ENCODE measurements at regions not wholly inside any gene's neighbourhood (a gene's known extent, or its start where the extent isn't known, plus 50 kb on each side); places are given as distances from the start of the nearest gene placed in this dataset.

DNA sequence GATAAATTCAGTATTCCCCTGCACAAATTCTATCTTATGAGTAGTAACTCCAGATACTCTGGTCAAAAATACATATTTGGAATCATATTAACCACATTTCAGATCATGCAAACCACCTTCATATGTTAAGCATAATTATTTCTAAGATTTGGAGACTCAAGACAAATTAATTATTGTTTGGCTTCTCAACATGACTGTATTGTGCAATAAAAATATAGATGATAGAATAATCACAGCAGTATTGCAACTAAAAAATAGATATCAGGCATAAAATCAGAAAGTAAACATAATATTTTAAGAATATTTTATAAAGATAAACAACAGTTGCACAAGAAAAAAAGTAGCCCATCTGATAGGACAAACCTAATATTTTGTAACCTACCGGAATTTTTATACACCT, 1767.6 kb upstream of the NUDT12 start:
- Histone ChIP-seq H3K9ac (ENCODE audit: low read length) (no peak overlapping the region), H4K20me1 (ENCODE audit: insufficient read depth) (no peaks in the 10 kb centered on the region), H3K36me3 (ENCODE audit: control insufficient read depth in 1 of 2, insufficient read depth in 2 of 2, low read length in 2 of 2) (no peaks in the 10 kb centered on the region), H3K27me3 (ENCODE audit: insufficient read depth, low read length) (no peaks in the 10 kb centered on the region), H3K4me3 (replicated peaks in 1 of 2; ENCODE audit: low read depth in 1 of 2, low read length in 2 of 2) (no peak overlapping the region), H3K79me2 (ENCODE audit: insufficient read depth, low read length) (no peaks in the 10 kb centered on the region), H3K4me2 (ENCODE audit: low read length) (no peak overlapping the region), H3K27ac (ENCODE audit: low read depth, low read length) (no peak overlapping the region), H2AFZ (ENCODE audit: low read depth, low read length, poor library complexity, severe bottlenecking) (no peak overlapping the region), H3K4me1 (ENCODE audit: control insufficient read depth in 1 of 2, insufficient read depth in 2 of 2, low read length in 2 of 2) (no peaks in the 10 kb centered on the region), H3K9me2 (ENCODE audit: insufficient read depth) (no peaks in the 10 kb centered on the region), H3K9me3 (ENCODE audit: control insufficient read depth in 1 of 2, insufficient read depth in 1 of 2, low read depth in 1 of 2, low read length in 2 of 2) (no peaks in the 10 kb centered on the region)
- TF ChIP-seq, protein P1, sequence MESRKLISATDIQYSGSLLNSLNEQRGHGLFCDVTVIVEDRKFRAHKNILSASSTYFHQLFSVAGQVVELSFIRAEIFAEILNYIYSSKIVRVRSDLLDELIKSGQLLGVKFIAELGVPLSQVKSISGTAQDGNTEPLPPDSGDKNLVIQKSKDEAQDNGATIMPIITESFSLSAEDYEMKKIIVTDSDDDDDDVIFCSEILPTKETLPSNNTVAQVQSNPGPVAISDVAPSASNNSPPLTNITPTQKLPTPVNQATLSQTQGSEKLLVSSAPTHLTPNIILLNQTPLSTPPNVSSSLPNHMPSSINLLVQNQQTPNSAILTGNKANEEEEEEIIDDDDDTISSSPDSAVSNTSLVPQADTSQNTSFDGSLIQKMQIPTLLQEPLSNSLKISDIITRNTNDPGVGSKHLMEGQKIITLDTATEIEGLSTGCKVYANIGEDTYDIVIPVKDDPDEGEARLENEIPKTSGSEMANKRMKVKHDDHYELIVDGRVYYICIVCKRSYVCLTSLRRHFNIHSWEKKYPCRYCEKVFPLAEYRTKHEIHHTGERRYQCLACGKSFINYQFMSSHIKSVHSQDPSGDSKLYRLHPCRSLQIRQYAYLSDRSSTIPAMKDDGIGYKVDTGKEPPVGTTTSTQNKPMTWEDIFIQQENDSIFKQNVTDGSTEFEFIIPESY (IDR thresholded peaks at IDR 0.05; ENCODE audit: extremely low read depth, insufficient replicate concordance, low read length): no peak
- TF ChIP-seq, protein P2, sequence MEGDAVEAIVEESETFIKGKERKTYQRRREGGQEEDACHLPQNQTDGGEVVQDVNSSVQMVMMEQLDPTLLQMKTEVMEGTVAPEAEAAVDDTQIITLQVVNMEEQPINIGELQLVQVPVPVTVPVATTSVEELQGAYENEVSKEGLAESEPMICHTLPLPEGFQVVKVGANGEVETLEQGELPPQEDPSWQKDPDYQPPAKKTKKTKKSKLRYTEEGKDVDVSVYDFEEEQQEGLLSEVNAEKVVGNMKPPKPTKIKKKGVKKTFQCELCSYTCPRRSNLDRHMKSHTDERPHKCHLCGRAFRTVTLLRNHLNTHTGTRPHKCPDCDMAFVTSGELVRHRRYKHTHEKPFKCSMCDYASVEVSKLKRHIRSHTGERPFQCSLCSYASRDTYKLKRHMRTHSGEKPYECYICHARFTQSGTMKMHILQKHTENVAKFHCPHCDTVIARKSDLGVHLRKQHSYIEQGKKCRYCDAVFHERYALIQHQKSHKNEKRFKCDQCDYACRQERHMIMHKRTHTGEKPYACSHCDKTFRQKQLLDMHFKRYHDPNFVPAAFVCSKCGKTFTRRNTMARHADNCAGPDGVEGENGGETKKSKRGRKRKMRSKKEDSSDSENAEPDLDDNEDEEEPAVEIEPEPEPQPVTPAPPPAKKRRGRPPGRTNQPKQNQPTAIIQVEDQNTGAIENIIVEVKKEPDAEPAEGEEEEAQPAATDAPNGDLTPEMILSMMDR (IDR thresholded peaks at IDR 0.05 in 2 of 3, conservative IDR thresholded peaks at IDR 0.05 in 1 of 3; ENCODE audit: borderline replicate concordance in 1 of 3, insufficient read depth in 1 of 3, low read depth in 2 of 3, low read length in 2 of 3): no peak
- TF ChIP-seq, protein P3, sequence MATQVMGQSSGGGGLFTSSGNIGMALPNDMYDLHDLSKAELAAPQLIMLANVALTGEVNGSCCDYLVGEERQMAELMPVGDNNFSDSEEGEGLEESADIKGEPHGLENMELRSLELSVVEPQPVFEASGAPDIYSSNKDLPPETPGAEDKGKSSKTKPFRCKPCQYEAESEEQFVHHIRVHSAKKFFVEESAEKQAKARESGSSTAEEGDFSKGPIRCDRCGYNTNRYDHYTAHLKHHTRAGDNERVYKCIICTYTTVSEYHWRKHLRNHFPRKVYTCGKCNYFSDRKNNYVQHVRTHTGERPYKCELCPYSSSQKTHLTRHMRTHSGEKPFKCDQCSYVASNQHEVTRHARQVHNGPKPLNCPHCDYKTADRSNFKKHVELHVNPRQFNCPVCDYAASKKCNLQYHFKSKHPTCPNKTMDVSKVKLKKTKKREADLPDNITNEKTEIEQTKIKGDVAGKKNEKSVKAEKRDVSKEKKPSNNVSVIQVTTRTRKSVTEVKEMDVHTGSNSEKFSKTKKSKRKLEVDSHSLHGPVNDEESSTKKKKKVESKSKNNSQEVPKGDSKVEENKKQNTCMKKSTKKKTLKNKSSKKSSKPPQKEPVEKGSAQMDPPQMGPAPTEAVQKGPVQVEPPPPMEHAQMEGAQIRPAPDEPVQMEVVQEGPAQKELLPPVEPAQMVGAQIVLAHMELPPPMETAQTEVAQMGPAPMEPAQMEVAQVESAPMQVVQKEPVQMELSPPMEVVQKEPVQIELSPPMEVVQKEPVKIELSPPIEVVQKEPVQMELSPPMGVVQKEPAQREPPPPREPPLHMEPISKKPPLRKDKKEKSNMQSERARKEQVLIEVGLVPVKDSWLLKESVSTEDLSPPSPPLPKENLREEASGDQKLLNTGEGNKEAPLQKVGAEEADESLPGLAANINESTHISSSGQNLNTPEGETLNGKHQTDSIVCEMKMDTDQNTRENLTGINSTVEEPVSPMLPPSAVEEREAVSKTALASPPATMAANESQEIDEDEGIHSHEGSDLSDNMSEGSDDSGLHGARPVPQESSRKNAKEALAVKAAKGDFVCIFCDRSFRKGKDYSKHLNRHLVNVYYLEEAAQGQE (IDR thresholded peaks at IDR 0.05; ENCODE audit: low read depth): no peak
- TF ChIP-seq ZNF274 (IDR thresholded peaks at IDR 0.05; ENCODE audit: low read depth, low read length): no peak
- TF ChIP-seq ZFX (IDR thresholded peaks at IDR 0.05): no peak
- TF ChIP-seq FOSL1 (IDR thresholded peaks at IDR 0.05; ENCODE audit: low read depth): no peak
- no peak for TF ChIP-seq ELF1 (IDR thresholded peaks at IDR 0.05; ENCODE audit: borderline replicate concordance, low read depth)
- no peak for TF ChIP-seq SP1 (IDR thresholded peaks at IDR 0.05; ENCODE audit: low read depth)
- TF ChIP-seq, protein P4, sequence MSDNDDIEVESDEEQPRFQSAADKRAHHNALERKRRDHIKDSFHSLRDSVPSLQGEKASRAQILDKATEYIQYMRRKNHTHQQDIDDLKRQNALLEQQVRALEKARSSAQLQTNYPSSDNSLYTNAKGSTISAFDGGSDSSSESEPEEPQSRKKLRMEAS (IDR thresholded peaks at IDR 0.05): no peak
- no peak for TF ChIP-seq POLR2A (IDR thresholded peaks at IDR 0.05; ENCODE audit: borderline replicate concordance, extremely low read depth, insufficient read depth, insufficient read length)
- no peak for TF ChIP-seq EZH2phosphoT487 (IDR thresholded peaks at IDR 0.05; ENCODE audit: borderline replicate concordance)
- no peak for TF ChIP-seq POLR2AphosphoS5 (IDR thresholded peaks at IDR 0.05; ENCODE audit: low read depth, low read length)
- TF ChIP-seq RAD21 (IDR thresholded peaks at IDR 0.05; ENCODE audit: low read depth): no peak
- TF ChIP-seq JUND (IDR thresholded peaks at IDR 0.05): no peak
- ATAC-seq: no peak
- no TSS peak for BruUV-seq (replicated peaks)
- no peak for DNase-seq (ENCODE audit: low read depth, low spot score)
- intact Hi-C loops (cut with micrococcal nuclease): no loop called here
- ChIA-PET RAD21 (ENCODE audit: low non-redundant PET in 1 of 2, low total read pairs in 2 of 2, uncharacterized antibody in 2 of 2, unreplicated experiment in 2 of 2) (no interaction called here), CTCF (no interaction called here), POLR2A (no interaction called here)

All from HCT116 (cell line).